Kasumi-1 (cell line): ENCODE measurements at regions not wholly inside any gene's neighbourhood (a gene's known extent, or its start where the extent isn't known, plus 50 kb on each side); places are given as distances from the start of the nearest gene placed in this dataset.
"Not testable (repeated sequence)": the region's sequence is repeated elsewhere in the genome, so short reads cannot be mapped to it uniquely, and the experiment has no call there.

Experiments used
- DNase-seq, 2 experiments: peaks; one replicate each; lab custom pipeline; 2025; lab: John Stamatoyannopoulos, UW

DNA sequence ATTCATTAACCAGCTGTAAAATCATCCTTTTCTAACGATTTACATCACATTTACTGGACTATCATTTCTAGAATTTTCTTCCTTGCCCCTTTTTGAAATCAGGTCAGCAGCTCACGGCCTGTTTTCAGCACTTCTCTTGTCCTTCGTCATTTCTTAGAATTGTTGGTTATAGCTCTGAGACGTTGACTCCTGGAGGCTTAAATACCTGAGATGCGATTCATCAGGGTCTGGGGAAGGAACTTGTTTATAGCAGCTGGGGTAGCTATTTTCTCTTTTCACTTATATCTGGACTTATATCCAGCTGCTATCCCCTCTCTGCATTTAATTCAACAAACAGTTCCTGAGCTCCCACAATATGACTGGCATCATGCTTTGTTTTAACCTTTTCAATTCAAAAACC, 338.7 kb upstream of the TNRC6C start:
- DNase-seq = no peak

DNA sequence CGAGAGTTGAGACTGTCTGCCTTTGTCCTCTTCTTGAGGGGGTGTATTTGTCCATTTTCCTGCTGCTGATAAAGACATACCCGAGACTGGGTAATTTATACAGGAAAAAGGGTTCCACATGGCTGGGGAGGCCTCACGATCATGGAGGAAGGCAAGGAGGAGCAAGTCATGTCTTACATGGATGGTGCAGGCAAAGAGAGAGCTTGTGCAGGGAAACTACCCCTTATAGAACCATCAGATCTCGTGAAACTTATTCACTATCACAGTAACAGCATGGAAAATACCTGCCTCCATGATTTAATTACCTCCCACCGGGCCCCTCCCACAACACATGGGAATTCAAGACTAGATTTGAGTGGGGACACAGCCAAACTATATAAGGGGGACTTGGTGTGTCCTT, 338.2 kb upstream of the TNRC6C start:
- no peak for DNase-seq

DNA sequence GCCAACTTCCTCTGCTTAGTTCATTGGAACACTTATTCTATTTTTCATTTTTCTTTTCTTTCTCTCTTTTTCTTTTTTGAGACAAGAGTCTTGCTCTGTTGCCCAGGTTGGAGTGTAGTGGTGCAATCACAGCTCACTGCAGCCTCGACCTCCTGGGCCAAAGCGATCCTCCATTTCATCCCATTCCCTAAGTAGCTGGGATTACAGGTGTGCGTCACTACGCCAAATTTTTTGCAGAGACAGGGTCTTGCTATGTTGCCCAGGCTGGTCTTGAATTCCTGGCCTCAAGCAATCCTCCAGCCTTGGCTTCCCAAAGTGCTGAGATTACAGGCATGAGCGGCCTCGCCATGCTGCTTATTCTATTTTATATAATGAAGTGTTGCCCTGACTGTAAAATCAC, 336.4 kb upstream of the TNRC6C start:
- DNase-seq = not testable (repeated sequence)

DNA sequence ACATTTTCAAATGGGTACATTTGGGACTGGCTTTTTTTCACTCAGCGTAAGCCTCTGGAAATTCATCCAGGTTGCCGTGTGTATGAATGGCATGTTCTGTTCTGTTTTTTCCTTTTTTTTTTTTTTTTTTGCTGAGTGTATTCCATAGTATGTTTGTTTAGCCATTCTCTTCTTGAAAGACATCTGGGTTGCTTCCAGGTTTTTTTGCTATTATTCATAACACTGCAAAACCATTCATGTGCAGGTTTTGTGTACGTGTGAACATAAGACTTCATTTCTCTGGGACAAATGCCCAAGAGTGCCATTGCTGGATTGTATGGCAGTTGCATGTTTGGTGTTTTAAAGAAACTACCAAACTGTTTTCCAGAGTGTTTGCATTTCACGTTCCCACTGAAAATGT, 335.9 kb upstream of the TNRC6C start:
- no peak for DNase-seq

DNA sequence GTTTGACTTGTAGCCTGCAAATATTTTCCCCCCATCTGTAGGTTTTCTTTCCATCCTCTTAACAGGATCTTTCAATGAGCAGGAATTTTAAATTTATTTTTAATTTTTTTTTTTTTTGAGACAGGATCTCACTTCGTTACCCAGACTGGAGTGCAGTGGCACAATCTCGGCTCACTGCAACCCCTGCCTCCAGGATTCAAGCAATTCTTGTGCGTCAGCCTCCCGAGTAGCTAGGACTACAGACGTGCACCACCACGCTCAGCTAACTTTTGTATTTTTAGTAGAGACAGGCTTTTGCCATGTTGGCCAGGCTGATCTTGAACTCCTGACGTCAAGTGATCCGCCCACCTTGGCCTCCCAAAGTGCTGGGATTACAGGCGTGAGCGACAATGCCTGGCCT, 335.2 kb upstream of the TNRC6C start:
- not testable (repeated sequence) for DNase-seq

DNA sequence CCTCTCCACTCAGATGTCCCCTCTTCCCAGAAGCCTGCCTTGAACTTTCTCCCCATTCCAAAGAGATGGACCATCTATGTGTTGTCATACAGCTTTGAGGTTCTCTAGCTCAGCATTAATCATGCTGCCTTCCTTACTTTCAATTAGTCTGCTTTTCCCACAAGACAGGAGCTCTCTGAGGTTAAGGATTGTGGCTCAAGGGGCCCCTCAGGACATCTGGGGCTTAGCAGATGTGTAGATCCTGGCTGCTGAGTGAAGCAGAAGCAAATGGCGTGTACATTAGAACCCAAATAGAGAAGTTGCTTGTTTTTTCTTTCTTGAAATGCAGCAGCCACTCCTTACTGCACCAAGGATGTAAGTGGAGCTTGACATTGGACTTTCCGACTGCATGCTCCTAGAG, 330.5 kb upstream of the TNRC6C start:
- DNase-seq = no peak

DNA sequence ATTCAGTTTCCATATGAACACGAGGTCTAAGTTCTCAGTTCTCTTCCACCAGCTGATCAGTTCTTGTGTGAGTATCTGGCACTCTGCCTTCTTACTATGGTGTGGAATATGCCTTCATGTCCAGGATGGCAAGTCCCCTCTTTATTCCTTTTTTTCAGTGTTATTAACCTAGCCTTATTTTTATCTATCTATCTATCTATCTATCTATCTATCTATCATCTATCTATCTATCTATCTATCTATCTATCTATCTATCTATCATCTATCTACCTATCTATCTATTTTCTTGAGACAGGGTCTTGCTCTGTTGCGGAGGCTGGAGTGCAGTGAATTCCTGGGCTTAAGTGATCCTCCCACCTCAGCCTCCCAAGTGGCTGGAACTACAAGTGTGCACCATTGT, 329.2 kb upstream of the TNRC6C start:
- DNase-seq = not testable (repeated sequence)

DNA sequence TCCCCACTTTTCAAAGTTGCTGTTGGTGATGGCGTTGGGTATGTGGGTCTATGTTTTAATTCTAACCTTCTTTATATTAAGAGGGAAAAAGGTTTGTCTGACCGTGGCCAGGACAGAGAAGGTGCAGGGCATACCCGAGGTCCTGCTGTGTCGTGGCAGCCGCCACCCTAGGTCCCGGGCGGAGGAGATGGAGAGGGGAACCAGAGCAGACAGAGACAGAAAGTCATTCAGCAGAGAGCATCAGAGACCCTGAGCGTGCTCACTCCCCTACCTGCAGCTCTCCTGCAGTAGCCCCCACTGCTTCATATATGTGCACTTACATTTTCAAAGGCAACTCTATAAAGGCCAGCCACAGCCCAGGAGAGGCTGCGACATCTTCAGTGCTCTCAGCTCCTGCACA, 327.2 kb upstream of the TNRC6C start:
- DNase-seq = no peak

DNA sequence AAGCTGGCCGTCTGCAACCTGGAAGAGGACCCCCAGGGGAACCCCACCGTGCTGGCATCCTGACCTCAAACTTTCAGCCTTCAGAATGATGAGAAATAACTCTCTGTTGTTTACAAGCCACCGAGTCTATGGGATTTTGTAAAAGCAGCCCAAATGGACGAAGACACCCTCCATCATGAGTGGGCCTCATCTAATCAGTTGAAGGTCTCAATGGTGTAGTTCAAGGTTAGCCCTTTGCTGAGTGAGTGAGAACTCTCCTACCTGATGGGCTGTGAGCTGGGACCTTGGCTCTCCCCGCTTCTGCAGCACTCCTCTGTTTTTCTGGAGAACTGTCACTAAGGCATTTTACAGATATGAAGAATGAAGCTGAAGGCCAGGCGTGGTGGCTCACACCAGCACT, 325.9 kb upstream of the TNRC6C start:
- no peak for DNase-seq

DNA sequence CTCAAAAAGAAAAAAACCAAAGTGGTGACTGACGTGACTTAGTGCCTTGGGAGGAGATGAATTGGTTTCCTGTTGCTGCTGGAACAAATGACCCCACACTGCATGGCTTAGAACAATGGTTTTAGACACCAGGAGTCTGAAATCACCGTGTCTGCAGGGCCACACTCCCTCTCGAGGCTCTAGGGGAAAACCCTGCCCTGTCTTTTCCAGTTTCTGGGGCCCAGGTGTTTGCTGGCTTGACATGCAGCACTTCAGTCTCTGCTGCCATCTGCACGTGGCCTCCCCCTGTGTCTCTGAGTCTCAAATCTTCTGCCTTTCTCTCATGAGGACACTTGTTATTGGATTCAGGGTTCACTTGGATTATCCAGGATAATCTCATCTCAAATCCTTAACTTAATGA, 323.8 kb upstream of the TNRC6C start:
- DNase-seq = no peak

DNA sequence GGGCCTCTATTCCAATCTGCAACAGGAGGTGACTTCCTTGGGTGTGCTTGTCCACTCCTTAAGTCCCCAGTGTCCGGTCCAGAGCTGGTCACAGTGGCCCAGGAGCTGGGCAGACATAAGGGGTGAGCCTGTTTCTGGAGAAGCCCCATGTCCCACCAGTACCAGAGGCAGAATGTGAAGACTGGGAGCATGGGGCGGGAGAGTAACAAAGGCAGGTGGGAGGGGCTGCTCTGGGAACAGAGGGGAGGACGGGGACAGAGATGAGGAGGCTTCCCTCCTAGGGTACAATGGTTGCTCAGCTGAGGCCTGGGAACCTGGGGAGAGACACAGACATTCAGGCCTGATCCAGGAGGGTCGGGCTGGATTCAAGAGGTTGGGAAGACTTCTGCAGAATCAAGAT, 323.3 kb upstream of the TNRC6C start:
- no peak for DNase-seq

DNA sequence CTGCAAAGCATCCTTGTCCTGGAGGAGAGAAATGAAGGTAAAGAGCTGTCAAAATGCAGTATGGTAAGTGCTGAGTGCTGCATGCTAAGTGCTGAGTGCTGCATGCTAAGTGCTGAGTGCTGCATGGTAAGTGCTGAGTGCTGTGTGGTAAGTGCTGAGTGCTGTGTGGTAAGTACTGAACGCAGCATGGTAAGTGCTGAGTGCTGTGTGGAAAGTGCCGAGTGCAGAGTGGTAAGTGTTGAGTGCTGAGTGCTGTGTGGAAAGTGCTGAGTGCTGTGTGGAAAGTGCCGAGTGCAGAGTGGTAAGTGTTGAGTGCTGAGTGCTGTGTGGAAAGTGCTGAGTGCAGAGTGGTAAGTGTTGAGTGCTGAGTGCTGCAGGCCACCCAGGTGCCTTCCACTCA, 322.7 kb upstream of the TNRC6C start:
- not testable (repeated sequence) for DNase-seq

DNA sequence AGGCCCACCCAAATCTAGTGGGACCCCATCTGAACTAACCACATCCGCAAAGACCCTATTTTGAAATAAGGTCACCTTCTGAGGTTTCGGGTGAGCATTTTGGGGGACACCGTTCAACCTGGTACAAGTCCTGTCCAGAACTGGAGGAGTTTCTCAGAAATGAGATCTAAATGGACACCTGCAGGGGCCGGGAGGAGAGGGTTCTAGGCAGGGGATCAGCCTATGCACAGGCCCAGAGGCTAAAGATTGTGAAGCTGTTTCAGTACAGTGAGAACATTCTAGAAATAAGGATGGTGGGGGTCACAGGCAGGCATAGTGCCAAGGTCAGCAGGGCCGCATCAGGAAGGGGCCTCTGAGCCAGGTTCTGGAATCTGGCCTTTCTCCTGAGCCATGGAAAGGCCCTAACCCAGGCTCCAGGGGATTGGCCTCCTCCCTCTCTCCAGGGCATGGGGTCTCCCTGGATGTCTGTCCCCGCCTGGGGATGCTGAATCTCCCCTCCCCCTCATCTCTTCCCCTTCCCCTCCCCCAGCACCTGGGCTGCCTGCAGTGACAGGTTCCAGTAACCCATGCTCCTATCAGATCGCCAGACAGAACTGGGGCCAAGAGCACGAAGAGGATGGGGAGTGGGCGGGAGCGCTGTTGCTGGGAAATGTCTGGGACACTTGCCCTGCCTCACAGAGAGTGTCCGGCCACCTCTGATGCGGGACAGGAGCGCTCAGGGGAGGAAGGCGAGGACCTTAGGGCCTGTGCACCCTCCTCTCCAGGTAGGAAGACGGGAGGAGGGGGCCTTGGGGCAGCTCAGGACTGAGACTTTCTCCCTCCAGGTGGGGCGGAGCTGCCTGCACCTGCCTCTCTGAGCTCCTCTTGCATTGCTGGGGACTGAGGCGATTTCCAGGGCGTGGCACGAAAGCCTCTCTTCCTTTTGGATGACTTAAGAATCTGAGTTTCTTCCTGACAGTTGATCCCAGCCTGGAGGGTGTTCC, 321.4 kb upstream of the TNRC6C start:
- no peak for DNase-seq

DNA sequence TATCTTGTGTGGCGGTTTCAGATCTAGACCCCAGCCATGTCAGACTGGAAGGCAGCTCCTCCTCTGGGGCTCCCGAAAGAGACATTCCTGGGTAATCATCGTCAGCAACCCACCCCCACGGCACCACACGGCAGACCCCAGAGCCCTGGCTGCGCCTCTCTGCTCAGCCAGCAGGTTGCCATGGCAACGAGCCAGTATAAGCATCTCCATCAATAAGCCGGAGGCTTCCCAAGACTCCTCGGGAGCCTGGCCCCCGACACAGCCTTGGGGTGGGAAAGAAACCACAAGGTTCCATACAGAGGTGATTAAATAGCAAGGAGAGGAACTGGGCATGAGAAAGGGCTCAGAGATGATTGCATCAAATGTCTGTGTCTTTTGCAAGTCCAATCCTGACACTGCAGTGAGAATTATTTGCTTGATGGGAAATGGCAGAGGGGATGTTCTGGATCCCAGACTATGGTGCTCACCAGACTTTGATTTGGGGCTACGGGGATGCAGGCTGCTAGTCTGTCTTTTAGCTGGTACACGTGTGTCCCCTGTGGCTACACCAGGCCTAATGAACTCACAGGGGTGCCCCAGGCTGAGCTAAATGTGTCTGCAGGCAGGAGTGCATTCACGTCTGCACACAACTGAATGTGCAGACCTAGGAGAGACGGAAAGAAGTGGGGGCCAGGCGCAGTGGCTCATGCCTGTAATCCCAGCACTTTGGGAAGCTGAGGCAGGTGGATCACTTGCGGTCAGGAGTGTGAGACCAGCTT, 320.5 kb upstream of the TNRC6C start:
- DNase-seq = no peak

DNA sequence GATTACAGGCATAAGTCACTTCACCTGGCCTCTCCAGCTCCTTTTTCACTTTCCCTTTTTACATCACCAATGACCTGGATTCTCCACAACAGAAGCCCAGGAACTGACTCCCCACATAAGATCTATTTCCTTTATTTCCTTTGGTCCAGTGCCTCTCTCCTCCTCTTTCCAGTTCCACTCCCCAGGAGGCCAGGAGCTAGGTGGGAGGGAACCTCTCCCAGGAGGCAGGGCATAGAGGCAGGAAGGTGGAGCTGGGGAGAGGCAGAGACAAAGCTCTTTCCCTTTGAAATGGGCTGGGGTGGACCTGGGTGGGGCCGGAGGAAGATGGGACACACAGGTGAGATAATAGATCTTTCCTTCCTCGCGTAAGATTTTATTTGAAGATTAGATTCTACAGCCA, 318.3 kb upstream of the TNRC6C start:
- no peak for DNase-seq

DNA sequence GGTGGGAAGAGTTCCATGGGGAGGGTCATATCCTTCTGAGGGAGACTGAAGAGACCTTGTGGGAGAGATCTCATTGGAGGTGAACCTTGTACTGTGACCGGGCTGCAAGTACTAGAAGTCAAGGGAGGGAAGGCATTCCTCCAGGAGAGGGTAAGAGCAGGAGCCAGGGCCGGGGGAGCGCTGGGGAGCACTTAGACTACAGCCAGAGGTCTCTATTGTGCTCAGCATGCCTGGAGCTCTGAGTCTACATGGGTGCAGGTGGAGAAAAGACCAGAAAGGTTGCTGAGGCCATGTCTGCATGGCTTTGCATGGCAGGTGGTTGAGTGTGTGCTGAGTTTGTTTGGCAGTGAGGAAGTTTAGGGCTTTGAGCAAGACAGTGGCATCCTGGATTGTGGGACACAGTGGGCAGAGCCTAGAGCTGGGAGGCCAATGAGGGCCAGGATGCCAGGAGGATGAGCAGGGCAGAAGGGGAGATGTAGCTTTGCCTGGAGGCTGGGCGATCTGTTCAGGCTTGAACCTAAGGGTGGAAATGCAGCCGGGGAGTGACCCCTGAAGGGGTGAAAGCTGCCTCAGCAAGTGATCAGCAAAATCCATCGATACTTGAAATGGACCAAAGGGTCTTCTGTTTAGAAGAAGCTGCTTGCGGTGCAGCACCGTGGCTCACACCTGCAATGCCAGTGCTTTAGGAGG, 317.4 kb upstream of the TNRC6C start:
- no peak for DNase-seq

DNA sequence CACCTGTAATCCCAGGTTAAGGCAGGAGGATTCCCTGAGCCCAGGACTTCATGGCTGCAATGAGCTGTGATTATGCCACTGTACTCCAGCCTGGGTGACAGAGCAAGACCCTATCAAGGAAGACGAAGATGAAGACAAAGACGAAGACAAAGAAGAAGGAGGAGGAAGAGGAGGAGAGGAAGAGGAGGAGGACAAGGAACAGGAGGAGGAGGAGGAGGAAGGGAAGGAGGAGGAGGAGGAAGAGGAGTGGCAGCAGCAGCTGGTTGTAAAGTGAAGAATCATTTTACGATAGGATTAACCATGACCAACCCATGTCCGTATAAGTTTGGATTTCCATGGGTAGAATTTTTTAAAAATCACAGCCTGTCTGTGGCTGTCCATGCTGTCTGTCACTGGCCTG, 316.8 kb upstream of the TNRC6C start:
- no peak for DNase-seq

DNA sequence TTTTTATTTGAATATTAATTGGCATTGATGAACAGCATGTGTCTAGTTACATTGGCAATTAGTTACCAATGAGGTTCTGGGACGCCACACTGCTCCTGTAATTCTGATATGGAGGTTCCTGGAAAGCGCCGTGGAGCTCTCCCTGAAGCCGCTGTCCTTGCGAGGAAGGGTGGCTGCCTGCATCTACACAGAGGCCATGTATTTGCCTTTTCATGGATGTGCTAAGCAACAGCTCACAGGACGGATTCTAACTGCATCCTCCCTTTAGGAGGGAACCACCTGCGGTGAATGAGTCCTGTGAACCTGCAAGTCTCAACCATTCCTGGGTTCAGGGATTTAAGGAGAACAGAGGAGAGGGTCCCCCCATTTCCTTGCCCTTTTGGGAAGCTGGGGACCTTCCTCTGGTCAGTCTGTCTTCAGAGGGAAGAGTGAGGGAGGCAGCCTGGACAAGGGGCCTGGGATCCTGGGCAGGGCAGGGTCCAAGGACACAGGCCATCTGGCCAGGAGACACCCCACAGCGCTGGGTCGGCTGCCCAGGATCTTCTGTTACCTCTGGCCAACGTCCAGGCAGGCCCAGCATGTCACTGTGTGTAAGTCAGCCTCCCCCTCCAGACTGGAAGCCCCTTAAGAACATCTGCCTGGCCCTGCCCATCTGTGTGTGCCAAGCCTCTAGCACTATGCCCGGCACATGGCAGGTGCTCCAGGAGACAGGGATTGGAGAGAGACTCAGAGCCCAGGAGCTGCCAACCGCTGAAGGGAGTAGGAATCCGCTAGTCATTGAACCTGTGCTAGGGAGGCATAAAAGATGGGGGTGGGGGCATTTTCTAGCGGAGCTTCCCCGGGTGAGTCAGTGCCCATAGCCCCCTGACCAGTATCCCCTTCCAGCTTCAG, 314.1 kb upstream of the TNRC6C start:
- no peak for DNase-seq

DNA sequence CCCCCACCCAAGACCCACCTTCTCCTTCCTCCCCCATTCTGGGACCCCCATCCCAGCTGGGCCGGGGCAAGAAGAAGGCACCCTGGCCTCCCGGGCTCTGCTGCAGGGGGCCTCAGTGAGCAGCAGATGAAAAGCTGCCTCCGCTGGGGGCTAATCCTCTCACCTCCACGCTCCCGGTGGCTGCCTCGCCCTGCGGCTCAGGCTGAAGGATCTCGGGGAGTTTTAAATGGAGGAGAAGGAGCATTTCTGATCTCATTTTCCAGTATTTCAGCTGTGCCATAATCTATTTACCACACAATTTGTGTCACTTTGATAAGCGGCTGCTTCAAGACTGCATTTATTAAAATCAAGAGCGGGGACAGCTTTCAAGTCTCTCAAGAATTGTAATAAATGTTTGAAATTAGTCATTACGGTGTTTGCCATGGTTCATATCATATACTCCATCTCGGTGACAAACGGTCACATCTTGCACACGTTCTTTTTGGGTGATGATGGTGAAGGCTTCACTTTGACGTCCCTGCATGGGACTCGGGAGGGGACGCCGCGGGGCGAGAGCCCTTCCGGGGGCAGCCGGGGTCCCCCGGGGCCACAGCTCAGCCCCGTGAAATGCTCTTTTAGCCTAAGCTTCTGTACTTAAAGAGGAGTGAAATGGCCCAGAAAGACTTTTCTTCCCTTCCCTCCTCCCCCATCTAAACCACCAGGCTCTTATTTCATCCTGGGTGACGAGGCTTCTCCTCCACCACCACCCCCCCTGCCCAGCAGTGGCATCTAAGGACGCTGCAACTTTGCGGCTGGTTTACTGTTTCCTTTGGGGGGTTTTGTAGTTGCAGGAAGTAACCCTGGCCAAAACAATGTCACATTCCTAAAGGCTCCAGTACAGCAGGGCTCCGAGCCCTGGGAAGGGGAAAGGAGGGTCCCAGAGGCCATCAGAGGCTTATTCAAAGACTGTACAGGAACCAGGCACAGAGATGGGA, 313.1 kb upstream of the TNRC6C start:
- DNase-seq = peak; percentile 68 to 70

DNA sequence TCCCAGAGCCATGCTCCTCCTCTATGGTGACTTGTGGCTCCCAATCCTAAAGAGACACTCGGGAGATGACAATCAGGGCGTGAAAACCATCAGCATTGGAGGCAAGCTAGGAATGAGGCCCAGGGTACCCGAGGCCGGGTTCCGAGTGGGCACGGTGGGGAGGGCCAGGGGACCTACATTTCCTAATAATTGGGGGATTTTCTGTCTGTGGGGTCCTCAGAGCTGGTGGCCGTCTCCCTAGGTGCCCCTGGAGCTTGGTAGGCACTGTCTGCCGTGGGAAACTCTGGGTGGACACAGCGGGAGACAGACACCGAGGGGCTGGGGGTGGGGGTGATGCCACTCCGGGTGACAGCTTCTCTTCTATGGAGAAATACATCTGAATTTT, 312.5 kb upstream of the TNRC6C start:
- DNase-seq = no peak
